ENCODE measurements at regions not wholly inside any gene's neighbourhood (a gene's known extent, or its start where the extent isn't known, plus 50 kb on each side); places are given as distances from the start of the nearest gene placed in this dataset.

GRCh38 chr1:14320518-14320917 lies 278.0 kb upstream of the KAZN start:
- ATAC-seq (ENCODE audit: insufficient read depth, low FRiP score), result no peak

GRCh38 chr1:14320986-14321385 lies 277.5 kb upstream of the KAZN start:
- WGBS, 2 donors, result 74 to 80% methylated on average over 8 of the region's 8 CpGs
- Histone ChIP-seq H3K4me1 (ENCODE audit: control insufficient read depth in 5 of 5, insufficient read depth in 5 of 5, low read length in 5 of 5) (no peaks in the 10 kb centered on the region), H3K9me3 (ENCODE audit: control insufficient read depth in 4 of 4, insufficient read depth in 3 of 4, low read length in 3 of 4) (no peaks in the 10 kb centered on the region), H3K9ac (ENCODE audit: insufficient read depth in 1 of 2, low read length in 2 of 2) (no peak overlapping the region), H3K27me3 (ENCODE audit: control insufficient read depth in 3 of 3, insufficient read depth in 3 of 3, low read length in 2 of 3) (no peaks in the 10 kb centered on the region), H3K27ac (ENCODE audit: low read depth in 1 of 2, low read length in 1 of 2) (no peak overlapping the region), H3K36me3 (ENCODE audit: control insufficient read depth in 4 of 4, insufficient read depth in 4 of 4, low read length in 4 of 4) (no peaks in the 10 kb centered on the region), H3K4me3 (no peak overlapping the region)
- ATAC-seq (ENCODE audit: insufficient read depth, low FRiP score) (no peak), DNase-seq (no peak)
- TF ChIP-seq, protein P1, sequence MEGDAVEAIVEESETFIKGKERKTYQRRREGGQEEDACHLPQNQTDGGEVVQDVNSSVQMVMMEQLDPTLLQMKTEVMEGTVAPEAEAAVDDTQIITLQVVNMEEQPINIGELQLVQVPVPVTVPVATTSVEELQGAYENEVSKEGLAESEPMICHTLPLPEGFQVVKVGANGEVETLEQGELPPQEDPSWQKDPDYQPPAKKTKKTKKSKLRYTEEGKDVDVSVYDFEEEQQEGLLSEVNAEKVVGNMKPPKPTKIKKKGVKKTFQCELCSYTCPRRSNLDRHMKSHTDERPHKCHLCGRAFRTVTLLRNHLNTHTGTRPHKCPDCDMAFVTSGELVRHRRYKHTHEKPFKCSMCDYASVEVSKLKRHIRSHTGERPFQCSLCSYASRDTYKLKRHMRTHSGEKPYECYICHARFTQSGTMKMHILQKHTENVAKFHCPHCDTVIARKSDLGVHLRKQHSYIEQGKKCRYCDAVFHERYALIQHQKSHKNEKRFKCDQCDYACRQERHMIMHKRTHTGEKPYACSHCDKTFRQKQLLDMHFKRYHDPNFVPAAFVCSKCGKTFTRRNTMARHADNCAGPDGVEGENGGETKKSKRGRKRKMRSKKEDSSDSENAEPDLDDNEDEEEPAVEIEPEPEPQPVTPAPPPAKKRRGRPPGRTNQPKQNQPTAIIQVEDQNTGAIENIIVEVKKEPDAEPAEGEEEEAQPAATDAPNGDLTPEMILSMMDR (IDR thresholded peaks at IDR 0.05; ENCODE audit: control extremely low read depth, extremely low read depth), result no peak

More at GRCh38 chr1:14320518-14320917, 278.0 kb upstream of the KAZN start:
- H3K27me3 ChIP-seq (ENCODE audit: control insufficient read depth in 3 of 3, insufficient read depth in 3 of 3, low read length in 2 of 3), result no peaks in the 10 kb centered on the region
- TF ChIP-seq, protein P1 (IDR thresholded peaks at IDR 0.05; ENCODE audit: control extremely low read depth, extremely low read depth), result no peak
- no peak overlapping the region for H3K27ac ChIP-seq (ENCODE audit: low read depth in 1 of 2, low read length in 1 of 2)
- H3K4me1 ChIP-seq (ENCODE audit: control insufficient read depth in 5 of 5, insufficient read depth in 5 of 5, low read length in 5 of 5), result no peaks in the 10 kb centered on the region
- H3K9ac ChIP-seq (ENCODE audit: insufficient read depth in 1 of 2, low read length in 2 of 2), result no peak overlapping the region
- no peak for DNase-seq
- H3K4me3 ChIP-seq, result no peak overlapping the region
- H3K9me3 ChIP-seq (ENCODE audit: control insufficient read depth in 4 of 4, insufficient read depth in 3 of 4, low read length in 3 of 4), result no peaks in the 10 kb centered on the region
- WGBS, 2 donors, result 64 to 70% methylated on average over 2 of the region's 2 CpGs
- H3K36me3 ChIP-seq (ENCODE audit: control insufficient read depth in 4 of 4, insufficient read depth in 4 of 4, low read length in 4 of 4), result no peaks in the 10 kb centered on the region

- DNase-seq (no peak), ATAC-seq (ENCODE audit: insufficient read depth, low FRiP score) (no peak)
- Histone ChIP-seq H3K4me3 (no peak overlapping the region), H3K27me3 (ENCODE audit: control insufficient read depth in 3 of 3, insufficient read depth in 3 of 3, low read length in 2 of 3) (no peaks in the 10 kb centered on the region), H3K36me3 (ENCODE audit: control insufficient read depth in 4 of 4, insufficient read depth in 4 of 4, low read length in 4 of 4) (no peaks in the 10 kb centered on the region), H3K4me1 (ENCODE audit: control insufficient read depth in 5 of 5, insufficient read depth in 5 of 5, low read length in 5 of 5) (no peaks in the 10 kb centered on the region), H3K9ac (ENCODE audit: insufficient read depth in 1 of 2, low read length in 2 of 2) (no peak overlapping the region), H3K27ac (ENCODE audit: low read depth in 1 of 2, low read length in 1 of 2) (no peak overlapping the region), H3K9me3 (ENCODE audit: control insufficient read depth in 4 of 4, insufficient read depth in 3 of 4, low read length in 3 of 4) (no peaks in the 10 kb centered on the region)
- WGBS, 2 donors, result 78 to 83% methylated on average over 1 of the region's 1 CpG
- TF ChIP-seq, protein P1 (IDR thresholded peaks at IDR 0.05; ENCODE audit: control extremely low read depth, extremely low read depth), result no peak
These were observed 277.1 kb upstream of the KAZN start for GRCh38 chr1:14321422-14321821.

GRCh38 chr1:14323568-14324247 lies 274.8 kb upstream of the KAZN start:
- no peaks in the 10 kb centered on the region for H3K36me3 ChIP-seq (ENCODE audit: control insufficient read depth in 4 of 4, insufficient read depth in 4 of 4, low read length in 4 of 4)
- no peak overlapping the region for H3K9ac ChIP-seq (ENCODE audit: insufficient read depth in 1 of 2, low read length in 2 of 2)
- no peaks in the 10 kb centered on the region for H3K27me3 ChIP-seq (ENCODE audit: control insufficient read depth in 3 of 3, insufficient read depth in 3 of 3, low read length in 2 of 3)
- TF ChIP-seq, protein P1 (IDR thresholded peaks at IDR 0.05; ENCODE audit: control extremely low read depth, extremely low read depth), result no peak
- H3K9me3 ChIP-seq (ENCODE audit: control insufficient read depth in 4 of 4, insufficient read depth in 3 of 4, low read length in 3 of 4), result no peaks in the 10 kb centered on the region
- DNase-seq, result no peak
- H3K4me1 ChIP-seq (ENCODE audit: control insufficient read depth in 5 of 5, insufficient read depth in 5 of 5, low read length in 5 of 5), result peaks cover 0 to 2% (median 0%) of the 10 kb centered on the region in 5 donors
- no peak overlapping the region for H3K27ac ChIP-seq (ENCODE audit: low read depth in 1 of 2, low read length in 1 of 2)
- WGBS, 2 donors, result 70 to 75% methylated on average over 2 of the region's 2 CpGs
- no peak overlapping the region for H3K4me3 ChIP-seq
- no peak for ATAC-seq (ENCODE audit: insufficient read depth, low FRiP score)
